Astrocyte (in vitro differentiated cells and primary cell): ENCODE measurements at regions not wholly inside any gene's neighbourhood (a gene's known extent, or its start where the extent isn't known, plus 50 kb on each side); places are given as distances from the start of the nearest gene placed in this dataset.

Experiments used
- DNase-seq: peaks from one replicate; pipeline ENCODE4 v3.0.0-alpha.2; 2010; ENCODE audit warnings: low read depth
- FAIRE-seq: peaks from 2 replicates; lab custom pipeline; 2011; peaks lifted over from hg19 to GRCh38; lab: Jason Lieb, UNC
- H2AFZ ChIP-seq: 2 replicates; pipeline ENCODE4 v1.6.0; 2012; ENCODE audit warnings: low read depth, low read length, inconsistent platforms
- H3K27ac ChIP-seq: 2 replicates; pipeline ENCODE4 v1.5.1; 2011; ENCODE audit warnings: low read depth, low read length, inconsistent platforms
- H3K27me3 ChIP-seq: 2 replicates; pipeline ENCODE4 v1.6.0; 2011; ENCODE audit warnings: low read length, inconsistent platforms; ENCODE audit not compliant: insufficient read depth
- H3K36me3 ChIP-seq: 2 replicates; pipeline ENCODE4 v1.5.1; 2011; ENCODE audit warnings: low read length, inconsistent platforms; ENCODE audit not compliant: insufficient read depth
- H3K4me1 ChIP-seq: 2 replicates; pipeline ENCODE4 v1.5.1; 2011; ENCODE audit warnings: low read length, inconsistent platforms; ENCODE audit not compliant: insufficient read depth
- H3K4me2 ChIP-seq: 2 replicates; pipeline ENCODE4 v1.6.0; 2012; ENCODE audit warnings: low read length, inconsistent platforms
- H3K4me3 ChIP-seq: 2 replicates; pipeline ENCODE4 v1.5.1; 2011; ENCODE audit warnings: low read depth, mild to moderate bottlenecking, low read length, inconsistent platforms; ENCODE audit not compliant: insufficient read depth
- H3K79me2 ChIP-seq: 2 replicates; pipeline ENCODE4 v1.6.0; 2012; ENCODE audit warnings: mild to moderate bottlenecking, low read length, inconsistent platforms; ENCODE audit not compliant: insufficient read depth
- H3K9ac ChIP-seq: 2 replicates; pipeline ENCODE4 v1.6.0; 2012; ENCODE audit warnings: mild to moderate bottlenecking, low read length, inconsistent platforms
- H3K9me3 ChIP-seq: 2 replicates; pipeline ENCODE4 v1.5.1; 2012; ENCODE audit warnings: low read depth, mild to moderate bottlenecking, low read length, inconsistent platforms; ENCODE audit not compliant: insufficient read depth
- H4K20me1 ChIP-seq: 2 replicates; pipeline ENCODE4 v1.6.0; 2012; ENCODE audit warnings: low read length, inconsistent platforms; ENCODE audit not compliant: insufficient read depth
- H3K27ac Mint-ChIP-seq: one replicate; pipeline ENCODE4 v1.8.0; 2021; ENCODE audit warnings: mild to moderate bottlenecking, mixed read lengths; ENCODE audit not compliant: unreplicated experiment
- H3K27me3 Mint-ChIP-seq: one replicate; pipeline ENCODE4 v1.8.0; 2021; ENCODE audit warnings: low read depth, mixed read lengths; ENCODE audit not compliant: unreplicated experiment
- H3K36me3 Mint-ChIP-seq: one replicate; pipeline ENCODE4 v1.8.0; 2021; ENCODE audit warnings: low read depth, mixed read lengths; ENCODE audit not compliant: unreplicated experiment
- H3K4me1 Mint-ChIP-seq: one replicate; pipeline ENCODE4 v1.8.0; 2021; ENCODE audit warnings: low read depth, mixed read lengths; ENCODE audit not compliant: unreplicated experiment
- H3K4me3 Mint-ChIP-seq: one replicate; pipeline ENCODE4 v1.8.0; 2021; ENCODE audit warnings: mild to moderate bottlenecking, moderate library complexity, mixed read lengths; ENCODE audit not compliant: unreplicated experiment
- H3K9me3 Mint-ChIP-seq: one replicate; pipeline ENCODE4 v1.8.0; 2021; ENCODE audit warnings: mild to moderate bottlenecking, mixed read lengths; ENCODE audit not compliant: unreplicated experiment
- CTCF ChIP-seq: IDR thresholded peaks from 2 replicates; pipeline ENCODE4 v1.5.1; 2011; ENCODE audit warnings: low read depth, mild to moderate bottlenecking, inconsistent platforms, low read length, moderate library complexity; ENCODE audit not compliant: insufficient read depth
- EZH2 ChIP-seq: IDR thresholded peaks from 2 replicates; pipeline ENCODE4 v1.6.1; 2012; ENCODE audit warnings: mild to moderate bottlenecking, low read length, inconsistent platforms; ENCODE audit not compliant: insufficient read depth

- no peaks in the 10 kb centered on the region for H3K36me3 ChIP-seq
- H3K27me3 ChIP-seq = no peaks in the 10 kb centered on the region
- H3K4me3 ChIP-seq = no peak overlapping the region
- no peak overlapping the region for H3K9ac ChIP-seq
- FAIRE-seq = no peak
- no peak overlapping the region for H3K4me2 ChIP-seq
- no peaks in the 10 kb centered on the region for H4K20me1 ChIP-seq
- H2AFZ ChIP-seq = no peak overlapping the region
- TF ChIP-seq EZH2 (no peak), CTCF (no peak)
- H3K9me3 Mint-ChIP-seq = no peaks in the 10 kb centered on the region
- no peak for DNase-seq
- H3K4me3 Mint-ChIP-seq = no peak overlapping the region
- no peaks in the 10 kb centered on the region for H3K36me3 Mint-ChIP-seq
- no peaks in the 10 kb centered on the region for H3K79me2 ChIP-seq
- no peaks in the 10 kb centered on the region for H3K4me1 ChIP-seq
- H3K4me1 Mint-ChIP-seq = no peaks in the 10 kb centered on the region
- H3K9me3 ChIP-seq = no peaks in the 10 kb centered on the region
- no peak overlapping the region for H3K27ac Mint-ChIP-seq
- peaks cover 2% of the 10 kb centered on the region for H3K27me3 Mint-ChIP-seq
- H3K27ac ChIP-seq = no peak overlapping the region
These were observed 1226.0 kb upstream of the SEL1L start for GRCh38 chr14:82759656-82760055.

- no peaks in the 10 kb centered on the region for H3K4me1 ChIP-seq
- H3K27ac ChIP-seq = no peak overlapping the region
- H2AFZ ChIP-seq = no peak overlapping the region
- H3K36me3 ChIP-seq = no peaks in the 10 kb centered on the region
- Mint-ChIP-seq H3K9me3 (no peaks in the 10 kb centered on the region), H3K27ac (no peak overlapping the region), H3K27me3 (peaks cover 2% of the 10 kb centered on the region), H3K4me3 (no peak overlapping the region), H3K4me1 (no peaks in the 10 kb centered on the region), H3K36me3 (no peaks in the 10 kb centered on the region)
- H3K9me3 ChIP-seq = no peaks in the 10 kb centered on the region
- no peak overlapping the region for H3K4me3 ChIP-seq
- FAIRE-seq (no peak), DNase-seq (no peak)
- no peak for TF ChIP-seq EZH2
- TF ChIP-seq CTCF = no peak
- H3K4me2 ChIP-seq = no peak overlapping the region
- H3K79me2 ChIP-seq = no peaks in the 10 kb centered on the region
- no peaks in the 10 kb centered on the region for H4K20me1 ChIP-seq
- H3K9ac ChIP-seq = no peak overlapping the region
- H3K27me3 ChIP-seq = no peaks in the 10 kb centered on the region
These were observed 1232.5 kb upstream of the SEL1L start for GRCh38 chr14:82766123-82766522.

- H3K9me3 Mint-ChIP-seq = no peaks in the 10 kb centered on the region
- no peaks in the 10 kb centered on the region for H3K27me3 ChIP-seq
- H3K27ac ChIP-seq = no peak overlapping the region
- no peaks in the 10 kb centered on the region for H3K79me2 ChIP-seq
- H3K27me3 Mint-ChIP-seq = peaks cover 2% of the 10 kb centered on the region
- H3K36me3 Mint-ChIP-seq = no peaks in the 10 kb centered on the region
- no peak overlapping the region for H3K4me3 Mint-ChIP-seq
- H3K27ac Mint-ChIP-seq = no peak overlapping the region
- H3K9me3 ChIP-seq = no peaks in the 10 kb centered on the region
- no peak overlapping the region for H3K9ac ChIP-seq
- H4K20me1 ChIP-seq = no peaks in the 10 kb centered on the region
- no peaks in the 10 kb centered on the region for H3K36me3 ChIP-seq
- TF ChIP-seq CTCF = no peak
- no peaks in the 10 kb centered on the region for H3K4me1 ChIP-seq
- no peak overlapping the region for H3K4me2 ChIP-seq
- no peaks in the 10 kb centered on the region for H3K4me1 Mint-ChIP-seq
- H2AFZ ChIP-seq = no peak overlapping the region
- H3K4me3 ChIP-seq = no peak overlapping the region
- FAIRE-seq (no peak), DNase-seq (no peak)
These were observed 1233.3 kb upstream of the SEL1L start for GRCh38 chr14:82766996-82767395.
